Hepatocyte (in vitro differentiated cells): ENCODE measurements at regions not wholly inside any gene's neighbourhood (a gene's known extent, or its start where the extent isn't known, plus 50 kb on each side); places are given as distances from the start of the nearest gene placed in this dataset.

Source experiments
- EZH2 ChIP-seq: fragments of 200-600 bp; sonication (generic); IDR thresholded peaks from 2 replicates; pipeline ENCODE4 v1.6.1; 2016; ENCODE audit warnings: antibody characterized with exemption, mild to moderate bottlenecking, borderline replicate concordance
- TF ChIP-seq, protein P1 (sequence below): fragments of 200-600 bp; sonication (generic); IDR thresholded peaks from 2 replicates; pipeline ENCODE4 v1.5.1; 2016; ENCODE audit warnings: antibody characterized with exemption, mild to moderate bottlenecking; ENCODE audit not compliant: poor library complexity

DNA sequence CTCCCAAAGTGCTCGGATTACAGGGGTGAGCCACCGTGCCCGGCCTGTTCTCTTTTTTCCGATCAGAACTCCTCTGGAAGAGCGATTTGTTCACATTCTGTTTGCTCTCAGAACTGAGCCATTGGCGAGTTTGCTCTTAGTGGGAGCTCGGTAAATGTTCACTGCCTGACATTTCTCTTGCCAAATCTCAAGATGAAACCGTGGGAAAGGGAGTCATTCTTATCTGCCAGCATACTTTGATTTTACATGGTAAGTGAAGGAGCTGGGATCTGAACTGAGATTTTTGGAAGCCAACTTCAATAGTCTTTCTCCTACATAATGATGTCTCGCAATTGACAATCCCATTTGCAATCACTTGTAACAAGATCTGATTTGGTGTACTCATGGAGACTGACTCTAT, 445.8 kb upstream of the ISX start:
- TF ChIP-seq, protein P1, sequence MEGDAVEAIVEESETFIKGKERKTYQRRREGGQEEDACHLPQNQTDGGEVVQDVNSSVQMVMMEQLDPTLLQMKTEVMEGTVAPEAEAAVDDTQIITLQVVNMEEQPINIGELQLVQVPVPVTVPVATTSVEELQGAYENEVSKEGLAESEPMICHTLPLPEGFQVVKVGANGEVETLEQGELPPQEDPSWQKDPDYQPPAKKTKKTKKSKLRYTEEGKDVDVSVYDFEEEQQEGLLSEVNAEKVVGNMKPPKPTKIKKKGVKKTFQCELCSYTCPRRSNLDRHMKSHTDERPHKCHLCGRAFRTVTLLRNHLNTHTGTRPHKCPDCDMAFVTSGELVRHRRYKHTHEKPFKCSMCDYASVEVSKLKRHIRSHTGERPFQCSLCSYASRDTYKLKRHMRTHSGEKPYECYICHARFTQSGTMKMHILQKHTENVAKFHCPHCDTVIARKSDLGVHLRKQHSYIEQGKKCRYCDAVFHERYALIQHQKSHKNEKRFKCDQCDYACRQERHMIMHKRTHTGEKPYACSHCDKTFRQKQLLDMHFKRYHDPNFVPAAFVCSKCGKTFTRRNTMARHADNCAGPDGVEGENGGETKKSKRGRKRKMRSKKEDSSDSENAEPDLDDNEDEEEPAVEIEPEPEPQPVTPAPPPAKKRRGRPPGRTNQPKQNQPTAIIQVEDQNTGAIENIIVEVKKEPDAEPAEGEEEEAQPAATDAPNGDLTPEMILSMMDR, result no peak
- TF ChIP-seq EZH2, result no peak
